Body of pancreas (tissue), 4 donors: ENCODE measurements at regions not wholly inside any gene's neighbourhood (a gene's known extent, or its start where the extent isn't known, plus 50 kb on each side); places are given as distances from the start of the nearest gene placed in this dataset.
A peak's percentile ranks its signal among the peaks of the same experiment; 100 is the strongest.

Experiments
- CTCF ChIP-seq, 7 experiments: fragments of 450-650 bp in 4 of 7; fragments of 200-600 bp in 3 of 7; sonication (generic) in 3 of 7; IDR thresholded peaks; one replicate each; pipeline ENCODE4 v1.5.1; 2016 to 2019; ENCODE audit warnings: antibody characterized with exemption in 7 of 7
- POLR2A ChIP-seq, 3 donors: fragments of 450-650 bp; IDR thresholded peaks; one replicate each; pipeline ENCODE4 v1.6.1; 2016; ENCODE audit warnings: antibody characterized with exemption in 3 of 3, mild to moderate bottlenecking in 2 of 3

GRCh38 chr4:89598602-89599001, 238.4 kb downstream of the SNCA start:
- peak in 1 of 7 experiments; percentile 14 for TF ChIP-seq CTCF (IDR thresholded peaks at IDR 0.05)
- no peak for TF ChIP-seq POLR2A (IDR thresholded peaks at IDR 0.05)
